ENCODE measurements at regions not wholly inside any gene's neighbourhood (a gene's known extent, or its start where the extent isn't known, plus 50 kb on each side); places are given as distances from the start of the nearest gene placed in this dataset.

GRCh38 chr20:6671829-6672228, 95.7 kb upstream of the BMP2 start:
- 93 to 97% (median 96%) methylated on average over 3 of the region's 3 CpGs for WGBS, 3 donors
- no peaks in the 10 kb centered on the region for H3K36me3 ChIP-seq
- no peak for TF ChIP-seq EP300 (IDR thresholded peaks at IDR 0.05)
- TF ChIP-seq CTCF (IDR thresholded peaks at IDR 0.05) = no peak
- no peak for TF ChIP-seq POLR2A (IDR thresholded peaks at IDR 0.05)
- no peaks in the 10 kb centered on the region for H3K27me3 ChIP-seq
- DNase-seq = no peak
- no peak overlapping the region for H3K4me3 ChIP-seq
- no peak overlapping the region for H3K27ac ChIP-seq
- H3K9me3 ChIP-seq = no peaks in the 10 kb centered on the region
- H3K4me1 ChIP-seq (ENCODE audit: insufficient read depth) = no peaks in the 10 kb centered on the region
- intact Hi-C loops (cut with DNase I) = no loop called here

- Histone ChIP-seq H3K4me1 (ENCODE audit: insufficient read depth) (no peaks in the 10 kb centered on the region), H3K4me3 (no peak overlapping the region), H3K27ac (no peak overlapping the region), H3K36me3 (no peaks in the 10 kb centered on the region), H3K27me3 (no peaks in the 10 kb centered on the region), H3K9me3 (no peaks in the 10 kb centered on the region)
- no peak for DNase-seq
- no peak for TF ChIP-seq POLR2A (IDR thresholded peaks at IDR 0.05)
- no peak for TF ChIP-seq CTCF (IDR thresholded peaks at IDR 0.05)
- no peak for TF ChIP-seq EP300 (IDR thresholded peaks at IDR 0.05)
- intact Hi-C loops (cut with DNase I) = no loop called here
Measured at GRCh38 chr20:6668546-6668945, 98.9 kb upstream of the BMP2 start.

- intact Hi-C loops (cut with DNase I) = no loop called here
- whole genome bisulfite sequencing, 3 donors = 36 to 56% (median 44%) methylated on average over 5 of the region's 5 CpGs
- DNase-seq = no peak
- Histone ChIP-seq H3K4me1 (ENCODE audit: insufficient read depth) (no peaks in the 10 kb centered on the region), H3K27me3 (no peaks in the 10 kb centered on the region), H3K36me3 (no peaks in the 10 kb centered on the region), H3K9me3 (no peaks in the 10 kb centered on the region), H3K27ac (no peak overlapping the region), H3K4me3 (no peak overlapping the region)
- TF ChIP-seq CTCF (IDR thresholded peaks at IDR 0.05) (no peak), POLR2A (IDR thresholded peaks at IDR 0.05) (no peak), EP300 (IDR thresholded peaks at IDR 0.05) (no peak)
Measured at GRCh38 chr20:6665621-6666355, 101.7 kb upstream of the BMP2 start.

GRCh38 chr20:6665161-6665560, 102.3 kb upstream of the BMP2 start:
- Histone ChIP-seq H3K4me3 (no peak overlapping the region), H3K27me3 (no peaks in the 10 kb centered on the region), H3K4me1 (ENCODE audit: insufficient read depth) (no peaks in the 10 kb centered on the region), H3K9me3 (no peaks in the 10 kb centered on the region), H3K27ac (no peak overlapping the region), H3K36me3 (no peaks in the 10 kb centered on the region)
- 84 to 93% (median 89%) methylated on average over 1 of the region's 1 CpG for WGBS, 3 donors
- no peak for DNase-seq
- no peak for TF ChIP-seq POLR2A (IDR thresholded peaks at IDR 0.05)
- no peak for TF ChIP-seq CTCF (IDR thresholded peaks at IDR 0.05)
- no peak for TF ChIP-seq EP300 (IDR thresholded peaks at IDR 0.05)
- intact Hi-C loops (cut with DNase I) = no loop called here

All from ovary (tissue), 7 donors.